CD4-positive, alpha-beta T cell treated with Interleukin-2 at 100 ng/mL for 4 hours (primary cell): ENCODE measurements at regions not wholly inside any gene's neighbourhood (a gene's known extent, or its start where the extent isn't known, plus 50 kb on each side); places are given as distances from the start of the nearest gene placed in this dataset.

Source experiments
- DNase-seq: peaks from one replicate; pipeline ENCODE4 v3.0.0-alpha.2; 2020; ENCODE audit warnings: low spot score

- no peak for DNase-seq
These were observed 267.2 kb downstream of the BUD13 start for GRCh38 chr11:116505298-116506262.

- DNase-seq, result no peak
These were observed 268.1 kb downstream of the BUD13 start for GRCh38 chr11:116504541-116505297.

- DNase-seq, result no peak
These were observed 269.3 kb downstream of the BUD13 start for GRCh38 chr11:116503216-116504160.

GRCh38 chr11:116502641-116503061 is 270.1 kb downstream of the BUD13 start:
- DNase-seq, result no peak

- DNase-seq, result no peak
These were observed 271.1 kb downstream of the BUD13 start for GRCh38 chr11:116501728-116502127.

- no peak for DNase-seq
These were observed 271.7 kb downstream of the BUD13 start for GRCh38 chr11:116500947-116501602.

GRCh38 chr11:116500026-116500946 is 272.5 kb downstream of the BUD13 start:
- no peak for DNase-seq

- DNase-seq, result no peak
These were observed 273.3 kb downstream of the BUD13 start for GRCh38 chr11:116499396-116500003.

GRCh38 chr11:116498161-116498560 is 274.6 kb downstream of the BUD13 start:
- no peak for DNase-seq

GRCh38 chr11:116492600-116492999 is 280.2 kb downstream of the BUD13 start:
- no peak for DNase-seq

- no peak for DNase-seq
These were observed 283.9 kb downstream of the BUD13 start for GRCh38 chr11:116488836-116489389.

GRCh38 chr11:116485425-116485824 is 287.4 kb downstream of the BUD13 start:
- DNase-seq, result no peak

GRCh38 chr11:116482716-116483115 is 290.1 kb downstream of the BUD13 start:
- no peak for DNase-seq

GRCh38 chr11:116481126-116481675 is 291.6 kb downstream of the BUD13 start:
- no peak for DNase-seq

GRCh38 chr11:116478669-116479668 is 293.8 kb downstream of the BUD13 start:
- DNase-seq, result no peak

GRCh38 chr11:116478205-116478604 is 294.6 kb downstream of the BUD13 start:
- DNase-seq, result no peak

GRCh38 chr11:116473790-116474346 is 298.9 kb downstream of the BUD13 start:
- no peak for DNase-seq
